NB4 (cell line): ENCODE measurements at regions not wholly inside any gene's neighbourhood (a gene's known extent, or its start where the extent isn't known, plus 50 kb on each side); places are given as distances from the start of the nearest gene placed in this dataset.

Source experiments
- MYC ChIP-seq: IDR thresholded peaks from 2 replicates; pipeline ENCODE4 v1.6.1; 2011; ENCODE audit warnings: low read depth, low read length
- POLR2A ChIP-seq: IDR thresholded peaks from 2 replicates; pipeline ENCODE4 v1.6.1; 2011; ENCODE audit warnings: mild to moderate bottlenecking; ENCODE audit not compliant: insufficient read length; ENCODE audit errors: extremely low read depth
- TF ChIP-seq, protein P1 (sequence below): IDR thresholded peaks from one replicate; pipeline ENCODE4 v1.5.1; 2012; ENCODE audit warnings: low read depth, low read length
- TF ChIP-seq, protein P2 (sequence below): IDR thresholded peaks from 2 replicates; pipeline ENCODE4 v1.6.1; 2011; ENCODE audit warnings: low read depth, low read length

DNA sequence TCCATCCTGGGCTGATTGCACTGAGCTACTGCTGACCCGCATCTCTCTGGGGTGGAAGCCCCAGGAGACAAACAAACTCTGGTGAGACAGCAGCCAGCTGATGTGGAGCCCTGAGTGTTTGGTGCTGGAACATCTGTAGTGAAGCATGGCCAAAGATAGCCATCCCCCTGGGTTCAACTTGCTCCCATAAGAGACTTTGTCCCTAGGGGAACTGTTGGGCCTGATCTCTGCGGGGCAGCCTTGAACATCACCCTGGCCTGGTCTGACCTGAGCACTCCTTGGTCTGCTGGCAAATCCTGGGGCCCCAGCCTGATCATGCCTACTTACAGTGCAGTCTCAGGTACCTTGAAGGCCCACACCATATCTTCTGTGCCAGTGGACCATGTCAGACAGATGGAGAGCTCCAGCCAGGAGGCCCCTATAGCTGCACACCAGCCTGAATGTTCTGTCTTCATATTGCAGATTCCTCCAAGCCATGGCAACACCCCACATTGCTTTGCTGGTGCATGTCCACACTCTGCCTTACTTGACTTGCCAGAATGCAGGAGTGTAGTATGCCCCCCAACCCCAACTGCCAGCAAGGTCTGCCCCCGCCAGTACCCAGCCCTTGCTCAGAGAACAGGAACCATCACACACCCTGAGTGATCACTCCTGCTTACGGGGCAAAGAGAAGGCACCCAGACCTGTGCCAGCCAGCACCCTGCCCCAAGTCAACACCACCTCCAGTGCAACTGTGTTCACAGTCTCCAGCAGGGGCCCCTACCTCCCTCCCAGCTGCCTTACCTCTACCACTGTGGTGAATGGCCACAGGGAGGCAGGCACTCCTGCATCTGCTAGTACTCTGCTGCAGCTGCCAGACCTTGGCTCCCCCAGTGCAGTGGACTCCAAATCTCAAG, 690.5 kb upstream of the NR5A2 start:
- TF ChIP-seq MYC (no peak), POLR2A (no peak)
- TF ChIP-seq, protein P1, sequence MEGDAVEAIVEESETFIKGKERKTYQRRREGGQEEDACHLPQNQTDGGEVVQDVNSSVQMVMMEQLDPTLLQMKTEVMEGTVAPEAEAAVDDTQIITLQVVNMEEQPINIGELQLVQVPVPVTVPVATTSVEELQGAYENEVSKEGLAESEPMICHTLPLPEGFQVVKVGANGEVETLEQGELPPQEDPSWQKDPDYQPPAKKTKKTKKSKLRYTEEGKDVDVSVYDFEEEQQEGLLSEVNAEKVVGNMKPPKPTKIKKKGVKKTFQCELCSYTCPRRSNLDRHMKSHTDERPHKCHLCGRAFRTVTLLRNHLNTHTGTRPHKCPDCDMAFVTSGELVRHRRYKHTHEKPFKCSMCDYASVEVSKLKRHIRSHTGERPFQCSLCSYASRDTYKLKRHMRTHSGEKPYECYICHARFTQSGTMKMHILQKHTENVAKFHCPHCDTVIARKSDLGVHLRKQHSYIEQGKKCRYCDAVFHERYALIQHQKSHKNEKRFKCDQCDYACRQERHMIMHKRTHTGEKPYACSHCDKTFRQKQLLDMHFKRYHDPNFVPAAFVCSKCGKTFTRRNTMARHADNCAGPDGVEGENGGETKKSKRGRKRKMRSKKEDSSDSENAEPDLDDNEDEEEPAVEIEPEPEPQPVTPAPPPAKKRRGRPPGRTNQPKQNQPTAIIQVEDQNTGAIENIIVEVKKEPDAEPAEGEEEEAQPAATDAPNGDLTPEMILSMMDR: no peak
- TF ChIP-seq, protein P2, sequence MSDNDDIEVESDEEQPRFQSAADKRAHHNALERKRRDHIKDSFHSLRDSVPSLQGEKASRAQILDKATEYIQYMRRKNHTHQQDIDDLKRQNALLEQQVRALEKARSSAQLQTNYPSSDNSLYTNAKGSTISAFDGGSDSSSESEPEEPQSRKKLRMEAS: no peak
